ENCODE measurements at regions not wholly inside any gene's neighbourhood (a gene's known extent, or its start where the extent isn't known, plus 50 kb on each side); places are given as distances from the start of the nearest gene placed in this dataset.
"Not testable (repeated sequence)": the region's sequence is repeated elsewhere in the genome, so short reads cannot be mapped to it uniquely, and the experiment has no call there.

GRCh38 chr6:68042339-68043121 lies 592.6 kb upstream of the ADGRB3 start:
- in situ Hi-C loops (cut with HindIII; ENCODE audit: low sequenced_read_pairs): no loop called here
- no peak for DNase-seq (ENCODE audit: low spot score)

GRCh38 chr6:68040780-68041179 lies 594.3 kb upstream of the ADGRB3 start:
- DNase-seq (ENCODE audit: low spot score): no peak
- in situ Hi-C loops (cut with HindIII; ENCODE audit: low sequenced_read_pairs): no loop called here

- no peak for DNase-seq (ENCODE audit: low spot score)
- in situ Hi-C loops (cut with HindIII; ENCODE audit: low sequenced_read_pairs): no loop called here
These were observed 594.7 kb upstream of the ADGRB3 start for GRCh38 chr6:68040312-68040778.

GRCh38 chr6:68039641-68040311 lies 595.3 kb upstream of the ADGRB3 start:
- in situ Hi-C loops (cut with HindIII; ENCODE audit: low sequenced_read_pairs): no loop called here
- DNase-seq (ENCODE audit: low spot score): no peak

GRCh38 chr6:68038815-68039408 lies 596.2 kb upstream of the ADGRB3 start:
- in situ Hi-C loops (cut with HindIII; ENCODE audit: low sequenced_read_pairs): no loop called here
- no peak for DNase-seq (ENCODE audit: low spot score)

GRCh38 chr6:68032217-68032616 lies 602.9 kb upstream of the ADGRB3 start:
- in situ Hi-C loops (cut with HindIII; ENCODE audit: low sequenced_read_pairs): no loop called here
- no peak for DNase-seq (ENCODE audit: low spot score)

GRCh38 chr6:68031054-68031453 lies 604.0 kb upstream of the ADGRB3 start:
- in situ Hi-C loops (cut with HindIII; ENCODE audit: low sequenced_read_pairs): no loop called here
- DNase-seq (ENCODE audit: low spot score): no peak

- no peak for DNase-seq (ENCODE audit: low spot score)
- in situ Hi-C loops (cut with HindIII; ENCODE audit: low sequenced_read_pairs): no loop called here
These were observed 608.6 kb upstream of the ADGRB3 start for GRCh38 chr6:68026483-68026882.

GRCh38 chr6:68025764-68026163 lies 609.3 kb upstream of the ADGRB3 start:
- no peak for DNase-seq (ENCODE audit: low spot score)
- in situ Hi-C loops (cut with HindIII; ENCODE audit: low sequenced_read_pairs): no loop called here

GRCh38 chr6:68024570-68025269 lies 610.4 kb upstream of the ADGRB3 start:
- DNase-seq (ENCODE audit: low spot score): no peak
- in situ Hi-C loops (cut with HindIII; ENCODE audit: low sequenced_read_pairs): no loop called here

GRCh38 chr6:68022968-68023367 lies 612.1 kb upstream of the ADGRB3 start:
- DNase-seq (ENCODE audit: low spot score); in situ Hi-C loops (cut with HindIII; ENCODE audit: low sequenced_read_pairs): not testable (repeated sequence)

- DNase-seq (ENCODE audit: low spot score): no peak
- in situ Hi-C loops (cut with HindIII; ENCODE audit: low sequenced_read_pairs): no loop called here
These were observed 621.1 kb upstream of the ADGRB3 start for GRCh38 chr6:68013780-68014515.

GRCh38 chr6:68012822-68013221 lies 622.3 kb upstream of the ADGRB3 start:
- in situ Hi-C loops (cut with HindIII; ENCODE audit: low sequenced_read_pairs): no loop called here
- no peak for DNase-seq (ENCODE audit: low spot score)

- in situ Hi-C loops (cut with HindIII; ENCODE audit: low sequenced_read_pairs): no loop called here
- no peak for DNase-seq (ENCODE audit: low spot score)
These were observed 624.1 kb upstream of the ADGRB3 start for GRCh38 chr6:68010936-68011335.

GRCh38 chr6:68008445-68008844 lies 626.6 kb upstream of the ADGRB3 start:
- DNase-seq (ENCODE audit: low spot score): no peak
- in situ Hi-C loops (cut with HindIII; ENCODE audit: low sequenced_read_pairs): no loop called here

- in situ Hi-C loops (cut with HindIII; ENCODE audit: low sequenced_read_pairs): no loop called here
- DNase-seq (ENCODE audit: low spot score): no peak
These were observed 627.4 kb upstream of the ADGRB3 start for GRCh38 chr6:68007717-68008116.

- in situ Hi-C loops (cut with HindIII; ENCODE audit: low sequenced_read_pairs): no loop called here
- DNase-seq (ENCODE audit: low spot score): no peak
These were observed 648.3 kb upstream of the ADGRB3 start for GRCh38 chr6:67986694-67987232.

GRCh38 chr6:67976486-67976885 lies 658.6 kb upstream of the ADGRB3 start:
- in situ Hi-C loops (cut with HindIII; ENCODE audit: low sequenced_read_pairs): no loop called here
- DNase-seq (ENCODE audit: low spot score): no peak

GRCh38 chr6:67974931-67975330 lies 660.2 kb upstream of the ADGRB3 start:
- DNase-seq (ENCODE audit: low spot score): no peak
- in situ Hi-C loops (cut with HindIII; ENCODE audit: low sequenced_read_pairs): no loop called here

Measured in G401 (cell line).